Jurkat, Clone E6-1 (cell line): ENCODE measurements at regions not wholly inside any gene's neighbourhood (a gene's known extent, or its start where the extent isn't known, plus 50 kb on each side); places are given as distances from the start of the nearest gene placed in this dataset.

Source experiments
- DNase-seq: peaks from one replicate; pipeline ENCODE4 v3.0.0-alpha.2; 2011; ENCODE audit warnings: low read depth, low spot score
- H3K4me3 ChIP-seq: 2 replicates; pipeline ENCODE4 v1.5.1; 2011; ENCODE audit warnings: mild to moderate bottlenecking, low read length, control low read depth, moderate library complexity

DNA sequence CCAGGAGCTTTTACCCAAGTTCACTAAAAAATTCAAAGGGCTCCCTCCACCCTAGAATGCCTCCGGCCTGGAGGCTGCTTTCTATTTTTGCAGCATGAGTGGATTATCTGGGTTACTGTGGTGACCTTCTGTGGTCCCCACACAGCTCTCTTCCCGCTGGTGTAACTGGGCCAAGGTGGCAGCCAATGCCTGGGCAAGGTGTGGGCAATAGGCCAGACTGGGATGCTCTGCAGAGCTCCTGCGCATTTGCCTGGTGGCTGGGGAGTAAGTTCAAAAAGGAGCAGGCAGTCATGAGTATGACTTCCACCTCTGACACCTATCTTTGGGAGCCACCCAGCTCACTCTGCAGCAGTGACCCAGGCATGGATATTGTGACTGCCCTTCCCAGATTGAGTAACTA is 130.5 kb upstream of the SPRED2 start:
- H3K4me3 ChIP-seq: no peak overlapping the region
- no peak for DNase-seq

DNA sequence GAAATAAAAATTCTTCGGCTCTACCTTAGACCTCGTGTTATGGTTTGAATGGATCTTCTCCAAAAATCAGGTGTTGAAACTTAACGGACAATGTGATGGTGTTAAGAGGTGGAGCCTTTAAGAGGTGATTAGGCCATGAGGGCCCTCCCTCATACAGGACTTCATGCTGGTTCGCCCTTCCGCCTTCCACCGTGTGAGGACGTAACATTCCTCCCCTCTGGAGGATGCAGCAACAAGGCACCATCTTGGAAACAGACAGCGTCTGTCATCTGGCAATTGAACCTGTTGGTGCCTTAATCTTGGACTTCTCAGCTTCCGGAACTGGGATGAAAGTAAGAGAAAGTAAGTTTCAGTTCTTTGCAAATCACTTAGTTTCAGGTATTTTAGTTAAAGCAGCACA is 126.3 kb upstream of the SPRED2 start:
- no peak overlapping the region for H3K4me3 ChIP-seq
- no peak for DNase-seq

DNA sequence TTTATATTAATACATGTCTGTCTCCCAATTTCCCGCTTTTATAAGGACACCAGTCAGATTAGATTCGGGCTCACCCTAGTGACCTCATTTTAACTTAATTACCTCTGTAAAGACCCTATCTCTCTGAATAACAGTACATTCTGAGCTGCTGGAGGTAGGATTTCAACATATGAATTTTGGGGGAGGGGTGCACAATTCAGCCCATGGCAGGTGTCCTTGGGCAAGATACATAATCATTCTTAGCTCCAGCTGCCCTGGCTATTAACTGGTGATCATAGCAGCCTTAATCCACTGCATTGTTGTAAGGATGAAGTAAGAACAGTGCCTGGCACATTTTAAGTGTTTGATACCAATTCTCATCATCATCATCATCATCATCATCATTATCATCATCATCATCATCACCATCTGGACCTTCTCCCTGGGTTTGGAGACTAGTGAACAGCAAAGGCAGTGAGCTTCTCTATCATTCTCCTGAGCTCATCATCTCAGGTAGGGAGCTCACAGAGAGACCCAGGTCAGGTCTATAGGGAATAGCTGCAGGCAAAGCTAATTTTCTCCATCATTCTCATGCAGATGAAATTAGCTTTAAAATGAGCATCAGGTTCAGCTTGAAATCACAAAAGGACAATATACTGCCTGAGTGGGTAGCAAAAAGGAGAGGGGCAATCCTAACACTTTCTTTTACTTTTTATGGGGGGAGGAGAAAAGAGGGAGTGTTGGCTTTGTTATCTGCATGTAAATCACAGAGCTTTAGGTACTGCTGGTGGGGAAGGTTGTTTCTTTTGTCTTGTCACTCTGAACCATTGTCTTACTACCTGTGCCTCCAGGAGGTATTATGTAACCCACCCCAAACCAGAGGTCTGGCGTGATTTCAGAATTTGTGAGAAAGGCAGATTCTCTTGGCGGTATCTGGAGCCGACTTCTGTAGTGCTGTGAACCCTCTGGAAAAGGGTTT is 125.5 kb upstream of the SPRED2 start:
- DNase-seq: no peak
- H3K4me3 ChIP-seq: no peak overlapping the region

DNA sequence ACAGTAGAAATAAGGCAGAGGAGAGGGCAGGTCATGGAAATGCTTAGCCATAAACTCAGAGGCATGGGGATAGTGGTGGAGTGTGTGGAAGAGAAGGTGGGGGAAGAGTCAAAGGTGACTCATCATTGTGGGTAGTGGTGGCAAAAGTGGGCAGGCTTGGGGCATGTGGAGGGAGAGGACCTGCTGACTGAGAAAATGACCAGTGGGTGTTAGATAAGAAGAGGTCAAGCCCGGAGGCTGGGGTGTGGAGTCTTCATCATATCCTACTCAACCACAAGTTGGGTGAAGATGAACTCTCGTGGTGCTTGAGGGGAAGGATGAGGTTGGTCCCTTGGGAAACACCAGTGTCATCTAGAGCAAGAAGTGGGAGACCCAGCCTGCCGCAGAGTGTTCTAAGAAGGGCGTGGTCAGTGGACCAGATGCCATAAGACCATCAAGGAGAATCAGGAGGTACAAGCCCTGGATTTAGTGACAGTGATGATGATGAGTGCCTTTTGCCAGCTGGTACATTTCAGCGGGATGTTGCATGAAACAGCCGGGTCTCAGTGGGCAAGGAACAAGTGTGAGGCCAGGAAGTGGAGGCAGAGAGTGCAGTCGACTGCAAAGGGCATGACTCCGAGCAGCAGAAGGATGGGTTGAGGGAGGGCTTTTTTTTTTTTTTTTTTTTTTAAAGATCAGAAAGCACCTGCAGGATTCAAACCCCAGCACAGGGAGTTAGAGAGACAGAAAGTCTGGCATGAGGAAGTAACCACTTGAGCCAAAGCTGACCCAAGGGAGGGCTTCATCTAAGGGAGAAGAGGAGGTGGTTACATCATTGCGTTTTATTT is 122.6 kb upstream of the SPRED2 start:
- H3K4me3 ChIP-seq: no peak overlapping the region
- DNase-seq: peak; percentile 33

GRCh38 chr2:65553504-65554074 is 121.2 kb upstream of the SPRED2 start:
- no peak overlapping the region for H3K4me3 ChIP-seq
- DNase-seq: no peak

DNA sequence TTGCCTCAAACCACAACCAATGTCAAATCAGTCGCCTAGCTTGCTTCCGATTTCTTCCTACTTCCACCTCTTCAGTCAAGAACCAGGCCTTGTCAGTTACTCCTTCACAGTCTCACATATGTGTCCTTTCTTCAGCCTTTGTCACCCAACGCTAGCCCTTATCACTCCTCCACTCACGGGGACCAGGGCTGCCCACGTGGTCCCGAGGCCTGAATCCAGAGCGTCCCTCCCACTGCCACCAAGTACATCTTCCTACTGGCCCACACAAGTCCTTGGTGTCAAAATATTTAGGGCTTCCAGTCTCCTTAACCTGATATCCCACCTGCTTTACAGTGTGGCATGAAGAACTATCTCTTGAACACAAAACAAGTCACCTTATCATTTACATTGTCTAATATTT is 119.1 kb upstream of the SPRED2 start:
- H3K4me3 ChIP-seq: no peak overlapping the region
- no peak for DNase-seq

- no peak overlapping the region for H3K4me3 ChIP-seq
Observed at GRCh38 chr2:65550246-65550645, 117.8 kb upstream of the SPRED2 start.

DNA sequence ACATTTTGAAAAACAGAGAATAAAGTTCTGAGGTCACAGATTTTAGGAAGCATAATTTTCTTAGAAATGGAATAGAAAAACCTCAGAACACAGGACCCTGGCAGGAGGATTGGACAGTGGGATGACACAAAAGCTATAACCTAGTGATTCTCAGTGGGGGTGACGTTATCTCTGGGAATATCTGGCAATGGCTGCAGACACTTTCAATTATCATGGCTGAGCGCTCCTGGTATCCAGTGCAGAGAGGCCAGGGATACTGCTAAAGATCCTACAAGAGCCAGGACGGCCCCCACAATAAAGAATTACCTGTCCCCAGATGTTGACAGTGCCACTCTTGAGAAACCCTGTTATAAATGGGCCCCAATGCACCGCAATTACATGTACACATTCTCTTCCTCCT is 117.2 kb upstream of the SPRED2 start:
- DNase-seq: no peak
- no peak overlapping the region for H3K4me3 ChIP-seq

More at GRCh38 chr2:65550246-65550645, 117.8 kb upstream of the SPRED2 start:
- no peak for DNase-seq

GRCh38 chr2:65549257-65549627 is 116.8 kb upstream of the SPRED2 start:
- DNase-seq: no peak

GRCh38 chr2:65548576-65549256 is 116.3 kb upstream of the SPRED2 start:
- H3K4me3 ChIP-seq: no peak overlapping the region
- no peak for DNase-seq

More at GRCh38 chr2:65549257-65549627, 116.8 kb upstream of the SPRED2 start:
- H3K4me3 ChIP-seq: no peak overlapping the region

- no peak for DNase-seq
- no peak overlapping the region for H3K4me3 ChIP-seq
Observed at GRCh38 chr2:65548064-65548463, 115.7 kb upstream of the SPRED2 start.

- no peak for DNase-seq
- no peak overlapping the region for H3K4me3 ChIP-seq
Observed at GRCh38 chr2:65545837-65546805, 113.7 kb upstream of the SPRED2 start.

- DNase-seq: no peak
- no peak overlapping the region for H3K4me3 ChIP-seq
Observed at GRCh38 chr2:65541773-65542172, 109.4 kb upstream of the SPRED2 start.

DNA sequence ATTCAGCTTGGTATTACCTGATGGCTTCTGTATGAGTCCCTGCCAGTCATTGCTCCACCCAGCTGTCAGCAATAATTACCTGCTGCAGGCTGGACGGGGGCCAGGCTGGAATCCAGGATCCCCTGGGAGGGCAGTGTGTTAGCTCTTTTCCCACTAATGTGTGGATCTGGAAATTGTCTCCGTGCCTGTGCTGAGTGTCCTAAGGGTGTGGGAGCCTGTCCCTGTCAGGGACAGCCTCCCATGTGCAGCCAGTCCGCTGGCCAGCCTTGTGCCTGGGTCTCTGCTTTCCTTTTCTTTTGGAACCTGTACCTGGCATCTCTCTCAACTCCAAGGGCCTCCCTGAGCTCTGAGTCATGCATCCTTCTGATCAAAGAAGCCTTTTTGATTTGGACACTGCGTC is 107.2 kb upstream of the SPRED2 start:
- DNase-seq: no peak
- no peak overlapping the region for H3K4me3 ChIP-seq

DNA sequence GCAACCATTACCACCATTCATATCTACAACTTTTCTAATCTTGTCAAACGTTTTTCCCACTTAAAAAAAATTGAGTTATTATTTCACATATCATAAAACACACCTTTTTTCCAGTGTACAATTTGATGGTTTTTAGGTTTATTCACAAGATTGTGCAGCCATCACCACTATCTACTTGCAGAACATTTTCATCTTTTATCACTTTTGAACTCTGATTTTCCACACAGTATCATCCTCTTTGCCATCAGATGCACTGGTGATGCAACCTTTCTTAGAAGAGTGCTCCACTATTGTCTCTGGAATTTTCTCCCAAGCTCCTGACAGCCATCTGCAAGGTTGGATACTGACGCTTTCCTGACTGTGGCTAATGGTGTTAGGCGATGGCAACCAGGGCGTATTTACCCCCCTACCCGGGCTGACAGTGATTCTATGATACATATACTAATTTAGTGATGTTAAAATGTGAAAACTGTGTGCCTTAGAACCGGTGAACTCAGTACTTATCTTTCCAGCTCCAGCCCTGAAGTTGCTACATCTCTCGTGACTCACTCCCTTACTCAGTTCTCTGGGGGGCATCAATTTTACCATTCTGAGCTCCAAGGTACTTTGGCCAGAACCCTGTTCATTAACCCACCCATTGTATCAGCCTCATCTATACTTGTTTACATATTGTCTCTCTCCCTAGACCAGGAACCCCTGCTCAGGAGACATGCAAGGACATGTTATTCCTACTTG is 105.4 kb upstream of the SPRED2 start:
- no peak overlapping the region for H3K4me3 ChIP-seq
- DNase-seq: no peak

DNA sequence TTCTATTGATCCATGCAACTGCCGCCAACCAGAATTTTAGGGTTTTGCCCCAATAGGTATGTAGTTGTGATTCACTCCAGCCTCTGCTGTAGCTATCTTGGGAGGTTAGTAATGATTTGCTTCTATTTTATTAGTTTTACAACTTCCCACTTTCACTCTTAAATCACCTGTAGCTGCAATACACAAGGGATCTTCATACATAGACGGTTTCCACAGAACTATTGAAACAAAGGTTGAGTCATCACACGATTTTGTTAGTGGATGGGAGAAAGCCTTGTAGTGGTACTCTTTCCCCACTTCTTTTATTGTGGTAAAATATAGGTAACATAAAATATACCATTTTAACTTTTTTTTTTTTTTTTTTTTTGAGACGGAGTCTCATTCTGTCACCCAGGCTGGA is 104.2 kb upstream of the SPRED2 start:
- DNase-seq: no peak
- no peak overlapping the region for H3K4me3 ChIP-seq

DNA sequence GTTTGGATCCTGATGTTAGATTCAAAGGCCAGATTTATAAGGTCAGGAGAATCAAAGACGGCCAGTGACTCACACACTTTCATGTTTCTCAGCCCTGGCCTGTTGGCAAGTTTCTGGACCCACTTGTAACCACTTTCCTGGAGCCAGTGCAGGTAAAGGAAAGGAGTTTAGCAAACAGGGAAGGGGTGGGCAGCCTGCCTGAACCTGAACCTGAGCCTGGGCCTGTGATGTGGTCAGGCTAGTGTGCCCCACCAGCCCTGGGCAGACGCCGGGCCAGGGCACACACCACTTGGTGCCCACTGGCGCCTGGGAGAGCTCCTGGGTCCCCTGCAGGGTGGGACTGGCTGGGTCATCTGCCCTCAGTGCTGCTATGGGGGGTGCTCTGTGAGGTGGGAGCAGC is 100.5 kb upstream of the SPRED2 start:
- DNase-seq: no peak

GRCh38 chr2:65532326-65532725 is 99.9 kb upstream of the SPRED2 start:
- DNase-seq: no peak
- H3K4me3 ChIP-seq: no peak overlapping the region

More for the DNA sequence above, 100.5 kb upstream of the SPRED2 start:
- H3K4me3 ChIP-seq: no peak overlapping the region
